ENCODE measurements at regions not wholly inside any gene's neighbourhood (a gene's known extent, or its start where the extent isn't known, plus 50 kb on each side); places are given as distances from the start of the nearest gene placed in this dataset.

DNA sequence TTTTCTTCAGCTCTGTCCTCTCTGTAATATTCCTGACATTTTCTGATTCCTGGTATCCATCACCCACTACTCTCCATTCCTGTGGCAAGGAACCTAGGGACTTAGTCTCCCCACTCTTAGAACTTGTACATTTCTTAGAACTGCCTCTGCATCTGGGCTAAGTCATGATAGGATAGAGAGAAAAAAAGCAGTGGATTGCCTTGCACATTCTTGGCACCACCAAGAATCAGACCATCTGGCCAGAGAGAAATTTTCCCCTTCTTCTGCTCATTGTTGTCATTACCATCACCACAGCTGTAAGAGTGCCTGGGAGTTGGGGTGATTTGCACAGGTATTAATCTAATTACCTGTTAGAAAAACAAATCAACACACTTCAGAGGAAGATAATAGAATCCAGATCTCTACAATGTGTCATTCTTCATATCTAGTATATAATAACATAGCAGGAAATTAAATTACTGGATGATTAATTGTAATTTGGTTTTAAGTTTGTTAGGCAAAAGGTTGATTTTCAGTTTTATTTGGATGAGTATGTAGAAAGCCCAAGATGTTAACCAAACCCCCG, 264.8 kb upstream of the ZPLD1 start:
- no peak for TF ChIP-seq EZH2 (IDR thresholded peaks at IDR 0.05; ENCODE audit: borderline replicate concordance, insufficient read depth, low read depth, low read length, poor library complexity, severe bottlenecking)
- TF ChIP-seq, protein P1, sequence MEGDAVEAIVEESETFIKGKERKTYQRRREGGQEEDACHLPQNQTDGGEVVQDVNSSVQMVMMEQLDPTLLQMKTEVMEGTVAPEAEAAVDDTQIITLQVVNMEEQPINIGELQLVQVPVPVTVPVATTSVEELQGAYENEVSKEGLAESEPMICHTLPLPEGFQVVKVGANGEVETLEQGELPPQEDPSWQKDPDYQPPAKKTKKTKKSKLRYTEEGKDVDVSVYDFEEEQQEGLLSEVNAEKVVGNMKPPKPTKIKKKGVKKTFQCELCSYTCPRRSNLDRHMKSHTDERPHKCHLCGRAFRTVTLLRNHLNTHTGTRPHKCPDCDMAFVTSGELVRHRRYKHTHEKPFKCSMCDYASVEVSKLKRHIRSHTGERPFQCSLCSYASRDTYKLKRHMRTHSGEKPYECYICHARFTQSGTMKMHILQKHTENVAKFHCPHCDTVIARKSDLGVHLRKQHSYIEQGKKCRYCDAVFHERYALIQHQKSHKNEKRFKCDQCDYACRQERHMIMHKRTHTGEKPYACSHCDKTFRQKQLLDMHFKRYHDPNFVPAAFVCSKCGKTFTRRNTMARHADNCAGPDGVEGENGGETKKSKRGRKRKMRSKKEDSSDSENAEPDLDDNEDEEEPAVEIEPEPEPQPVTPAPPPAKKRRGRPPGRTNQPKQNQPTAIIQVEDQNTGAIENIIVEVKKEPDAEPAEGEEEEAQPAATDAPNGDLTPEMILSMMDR (IDR thresholded peaks at IDR 0.05) = no peak

All from B cell (primary cell).